SKM-1 treated with dmso at 0.1 percent for 144 hours (cell line): ENCODE measurements at regions not wholly inside any gene's neighbourhood (a gene's known extent, or its start where the extent isn't known, plus 50 kb on each side); places are given as distances from the start of the nearest gene placed in this dataset.
A peak's percentile ranks its signal among the peaks of the same experiment; 100 is the strongest.

Source experiments
- DNase-seq: peaks from one replicate; lab custom pipeline; 2025; ENCODE audit not compliant: unreplicated experiment; lab: John Stamatoyannopoulos, UW

GRCh38 chr2:225340923-225341322, 58.6 kb upstream of the NYAP2 start:
- DNase-seq: no peak

DNA sequence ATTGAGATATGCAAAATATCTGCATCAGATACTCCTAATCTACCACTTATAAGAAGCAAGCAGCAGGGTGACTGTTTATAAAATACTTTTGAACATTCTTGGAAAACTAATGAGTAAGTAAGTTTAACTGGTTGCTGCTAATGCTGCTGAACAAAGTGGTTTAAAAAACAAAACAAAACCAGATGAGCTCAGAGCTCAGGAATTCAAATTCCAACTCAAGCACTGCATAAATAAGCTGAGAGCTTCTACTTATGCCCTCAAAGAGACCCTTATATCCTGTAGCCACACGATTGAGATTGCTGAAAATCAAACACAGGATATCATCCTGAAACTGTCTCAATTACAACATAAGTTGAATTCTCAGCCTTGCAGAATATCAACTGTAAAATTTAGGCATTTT, 62.3 kb upstream of the NYAP2 start:
- DNase-seq: no peak

DNA sequence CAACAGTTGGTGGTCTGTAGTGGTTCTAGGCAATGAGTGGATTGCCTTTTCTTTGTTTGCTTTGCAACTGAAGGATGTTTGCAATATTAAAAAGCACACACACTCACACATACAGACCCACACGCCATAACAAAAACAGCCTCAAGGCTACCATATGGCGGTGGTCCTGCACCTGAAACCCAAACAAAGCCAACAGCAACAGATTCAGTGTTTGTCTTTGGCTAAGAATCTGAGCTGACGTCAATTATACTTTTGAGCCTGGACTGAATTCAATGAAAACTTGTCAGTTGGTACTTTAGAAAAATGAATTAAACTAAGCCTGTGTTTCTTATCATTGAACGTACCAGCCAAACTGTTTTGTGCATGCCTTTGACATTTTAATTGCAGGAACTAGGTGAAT, 65.0 kb upstream of the NYAP2 start:
- no peak for DNase-seq

GRCh38 chr2:225328192-225328591, 71.3 kb upstream of the NYAP2 start:
- no peak for DNase-seq

DNA sequence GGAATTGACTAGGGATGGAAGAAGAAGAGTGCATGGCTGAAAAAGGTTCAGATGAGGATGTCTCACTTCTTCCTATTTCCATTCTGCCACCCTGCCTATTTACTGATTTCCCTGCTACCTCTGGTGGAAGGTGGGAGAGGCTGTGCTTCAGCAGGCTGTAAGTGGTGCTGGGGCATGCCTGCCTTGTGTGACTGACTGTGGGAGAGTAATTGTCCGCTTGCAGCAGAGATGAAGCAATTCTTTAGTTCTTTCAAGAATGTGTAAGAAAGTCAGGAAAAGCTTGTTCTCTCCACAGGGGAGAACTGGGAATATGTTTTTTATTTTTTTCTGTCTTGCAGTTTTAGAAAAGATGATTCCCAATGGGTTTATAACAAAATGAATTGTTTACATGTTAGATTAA, 72.5 kb upstream of the NYAP2 start:
- DNase-seq: no peak

DNA sequence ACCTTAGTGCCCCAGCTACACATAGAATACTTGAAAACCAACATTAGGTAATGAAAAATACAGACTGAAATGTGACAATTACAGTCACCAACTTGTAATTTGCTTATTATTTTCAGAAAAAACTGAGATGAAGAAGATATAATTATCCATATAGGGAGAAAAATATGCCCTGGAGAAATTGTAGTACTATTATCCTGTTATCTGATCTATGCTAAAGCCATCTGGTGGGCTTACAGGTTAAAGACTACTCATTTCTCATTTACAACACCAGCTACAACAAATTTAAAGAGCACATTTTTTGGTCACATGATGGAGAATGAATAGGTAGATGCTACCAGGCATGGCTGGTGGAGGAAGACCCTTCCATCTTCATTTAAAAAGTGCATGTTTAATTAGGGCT, 79.6 kb upstream of the NYAP2 start:
- no peak for DNase-seq

- DNase-seq: no peak
Measured at GRCh38 chr2:225318440-225318839, 81.1 kb upstream of the NYAP2 start.

DNA sequence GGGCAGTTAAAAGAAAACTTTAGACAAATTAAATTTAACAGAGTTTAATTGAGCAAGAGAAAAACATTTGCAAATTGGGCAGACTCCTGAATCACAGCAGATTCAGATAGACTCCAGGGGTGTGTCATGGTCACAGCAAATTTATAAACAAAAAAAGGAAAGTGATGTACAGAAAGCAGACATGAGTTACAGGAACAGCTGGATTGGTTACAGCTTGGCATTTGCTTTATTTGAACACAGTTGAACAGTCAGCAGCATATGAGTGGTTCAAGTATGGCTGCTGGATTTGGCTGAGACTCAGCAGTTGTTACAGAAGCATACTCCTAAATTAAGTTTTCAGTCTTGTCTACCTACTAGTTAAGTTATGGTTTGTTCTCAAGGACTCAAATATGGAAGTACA, 82.3 kb upstream of the NYAP2 start:
- no peak for DNase-seq

GRCh38 chr2:225310745-225311144, 88.8 kb upstream of the NYAP2 start:
- DNase-seq: no peak

DNA sequence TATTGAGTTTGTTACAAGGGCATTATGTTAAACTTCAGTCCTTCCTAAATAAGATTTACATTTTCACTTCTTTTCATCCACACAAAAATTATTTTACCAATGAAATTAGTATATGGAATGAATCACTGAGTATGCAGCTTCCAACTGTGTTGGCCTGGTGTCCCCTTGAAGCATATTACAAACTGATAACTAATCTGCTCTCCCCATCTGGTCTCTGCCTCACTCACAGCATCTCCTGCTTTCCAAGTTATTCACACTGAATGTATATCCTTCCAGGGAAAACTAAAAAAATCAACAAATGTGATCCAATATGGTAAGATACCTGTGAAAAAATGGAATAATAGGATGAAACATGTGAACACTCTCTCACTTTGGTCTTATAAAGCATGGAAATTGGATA, 90.0 kb upstream of the NYAP2 start:
- DNase-seq: no peak

DNA sequence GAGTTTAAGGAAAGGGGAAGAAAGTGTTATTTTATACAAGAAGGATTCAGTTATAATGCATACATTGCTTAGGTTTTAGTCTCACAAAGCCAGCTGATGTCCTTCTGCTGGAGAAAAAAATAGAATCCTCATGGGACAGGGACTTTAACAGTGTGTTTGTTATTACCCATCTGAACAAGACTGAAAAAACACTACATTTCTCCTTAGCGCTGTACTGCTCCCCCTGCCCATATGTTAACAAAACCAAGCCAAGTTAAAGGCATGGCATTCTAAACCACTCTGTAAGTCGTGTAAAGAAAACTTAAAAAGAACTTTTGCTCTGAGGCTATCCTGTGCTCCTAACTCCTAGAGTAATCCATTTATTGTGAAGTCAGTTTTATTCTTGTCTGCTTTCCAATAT, 102.6 kb upstream of the NYAP2 start:
- DNase-seq: no peak

- DNase-seq: no peak
Measured at GRCh38 chr2:225295102-225295501, 104.4 kb upstream of the NYAP2 start.

DNA sequence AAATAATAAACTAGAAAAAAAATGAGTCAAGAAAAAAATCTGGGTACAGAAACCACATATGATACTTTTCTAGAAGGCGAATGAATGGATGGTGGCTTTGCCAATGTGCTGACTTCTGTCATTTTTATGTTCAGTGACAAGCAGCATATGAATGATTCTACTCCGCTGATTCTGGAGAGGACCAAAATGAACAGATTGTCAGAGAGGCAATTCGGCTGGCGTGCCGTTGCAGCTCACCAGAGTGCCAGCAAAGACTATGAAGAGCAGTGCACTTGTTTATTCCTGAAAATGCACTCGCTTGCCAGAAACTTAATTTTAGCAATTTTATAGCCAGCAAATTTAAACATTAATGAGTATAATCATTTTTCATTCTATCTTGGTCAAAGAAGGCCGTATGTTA, 105.9 kb upstream of the NYAP2 start:
- no peak for DNase-seq

DNA sequence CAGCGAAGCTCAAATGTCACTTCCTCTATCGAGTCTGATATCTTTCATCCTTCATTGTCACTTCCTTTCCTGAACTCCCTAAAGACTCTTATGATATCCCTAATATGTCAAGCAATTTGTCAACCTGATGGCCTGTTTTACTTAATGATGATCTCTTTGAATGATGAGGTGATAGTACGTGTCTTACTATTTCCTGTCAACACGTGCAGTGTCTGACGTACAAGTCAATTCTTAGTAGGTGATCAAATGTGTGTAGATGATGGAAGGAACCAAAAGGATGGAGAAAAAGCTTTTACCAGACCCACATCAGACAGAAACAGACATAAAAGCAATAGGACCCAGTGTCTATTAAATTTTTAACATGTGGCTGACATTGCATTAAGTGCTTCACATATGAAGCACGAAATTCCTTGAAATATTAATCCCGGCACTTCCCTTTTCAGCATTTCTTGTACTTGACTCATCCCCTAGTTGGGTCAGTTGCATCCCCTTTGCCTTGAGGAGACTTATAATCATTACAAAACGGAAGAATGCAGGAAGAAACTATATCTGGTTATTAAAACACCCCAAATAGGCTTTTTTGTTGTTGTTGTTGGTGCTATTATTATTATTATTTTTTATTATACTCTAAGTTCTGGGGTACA, 108.6 kb upstream of the NYAP2 start:
- DNase-seq: no peak

GRCh38 chr2:225289659-225290058, 109.9 kb upstream of the NYAP2 start:
- DNase-seq: no peak

- no peak for DNase-seq
Measured at GRCh38 chr2:225288986-225289385, 110.5 kb upstream of the NYAP2 start.

- DNase-seq: peak; percentile 40
Measured at GRCh38 chr2:225282858-225283710, 116.4 kb upstream of the NYAP2 start.

DNA sequence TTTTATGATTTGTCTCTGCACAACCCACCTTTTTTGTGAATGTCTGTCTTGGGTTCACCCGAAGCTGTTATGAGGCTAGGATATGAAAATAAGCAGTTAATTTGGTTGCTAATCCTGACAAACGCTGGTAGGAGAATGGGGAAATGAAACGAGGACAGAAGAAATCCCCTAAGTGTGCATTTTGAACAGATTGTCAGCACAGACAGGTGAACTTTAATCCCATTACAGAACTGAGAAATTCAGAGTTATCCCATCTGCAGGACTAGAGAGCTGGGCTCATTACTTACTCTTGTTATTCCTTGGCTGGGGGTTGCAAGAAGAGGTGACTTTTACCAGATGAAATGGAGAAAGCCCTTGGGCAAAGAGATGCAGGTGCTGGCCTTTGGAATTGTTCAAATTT, 123.3 kb upstream of the NYAP2 start:
- no peak for DNase-seq

DNA sequence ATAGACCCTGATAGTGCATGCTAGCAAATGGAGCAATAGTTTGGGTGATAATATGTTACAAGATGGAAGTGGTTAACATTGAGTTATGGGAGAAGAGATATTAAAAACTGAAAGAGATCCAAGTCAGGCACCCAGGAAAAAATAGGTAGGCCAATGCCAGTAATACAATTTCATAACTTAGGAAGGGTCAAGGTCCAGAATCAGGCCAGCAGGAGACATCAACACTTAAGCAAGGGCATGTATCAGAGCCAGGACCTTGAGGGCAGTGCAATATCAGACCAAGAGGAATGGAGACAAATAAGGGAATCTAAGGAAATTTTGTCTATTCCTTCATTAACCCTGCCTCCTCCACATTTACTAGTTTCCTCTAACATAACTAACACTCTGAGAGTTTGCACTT, 124.1 kb upstream of the NYAP2 start:
- DNase-seq: no peak

GRCh38 chr2:225274751-225275150, 124.8 kb upstream of the NYAP2 start:
- DNase-seq: peak; percentile 25

GRCh38 chr2:225272173-225272572, 127.3 kb upstream of the NYAP2 start:
- no peak for DNase-seq

GRCh38 chr2:225270861-225271260, 128.6 kb upstream of the NYAP2 start:
- DNase-seq: peak; percentile 88

DNA sequence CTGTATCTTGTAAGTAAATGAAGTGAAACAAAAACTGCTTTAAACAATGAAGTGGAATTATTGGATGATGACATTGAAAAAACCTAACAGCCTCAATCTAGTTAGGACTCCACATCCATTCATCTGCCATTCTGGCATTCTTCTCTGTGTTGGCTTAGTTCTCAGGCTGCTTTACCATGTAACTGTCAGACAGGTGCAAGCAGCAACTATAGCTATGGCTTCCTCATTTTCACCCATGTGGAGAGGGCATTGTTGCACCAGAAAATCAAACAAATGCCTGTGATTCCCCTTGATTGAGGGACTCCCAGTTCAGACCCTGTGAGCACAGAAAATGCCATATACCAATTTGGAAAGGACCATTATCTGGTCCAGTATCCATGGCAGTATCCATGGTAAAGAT, 129.5 kb upstream of the NYAP2 start:
- DNase-seq: no peak
